Left ventricle myocardium superior (tissue), 1 donor: ENCODE measurements at regions not wholly inside any gene's neighbourhood (a gene's known extent, or its start where the extent isn't known, plus 50 kb on each side); places are given as distances from the start of the nearest gene placed in this dataset.
A peak's percentile ranks its signal among the peaks of the same experiment; 100 is the strongest.

Source experiments
- ATAC-seq: fragments of 200-7000 bp; cut with Tn5 transposase; one replicate; pipeline ENCODE4 v1.9.1; 2020; ENCODE audit warnings: mild to moderate bottlenecking, moderate library complexity
- DNase-seq: peaks from one replicate; pipeline ENCODE4 v3.0.0-alpha.2; 2020
- intact Hi-C: fragments of 100-400 bp; cut with micrococcal nuclease; formaldehyde crosslinking; loops from one replicate; pipeline ENCODE4 v1.11.0; 2022
- donor health status: DM: no; HTN: yes; CAD: no; lungs with severe emphysema.

DNA sequence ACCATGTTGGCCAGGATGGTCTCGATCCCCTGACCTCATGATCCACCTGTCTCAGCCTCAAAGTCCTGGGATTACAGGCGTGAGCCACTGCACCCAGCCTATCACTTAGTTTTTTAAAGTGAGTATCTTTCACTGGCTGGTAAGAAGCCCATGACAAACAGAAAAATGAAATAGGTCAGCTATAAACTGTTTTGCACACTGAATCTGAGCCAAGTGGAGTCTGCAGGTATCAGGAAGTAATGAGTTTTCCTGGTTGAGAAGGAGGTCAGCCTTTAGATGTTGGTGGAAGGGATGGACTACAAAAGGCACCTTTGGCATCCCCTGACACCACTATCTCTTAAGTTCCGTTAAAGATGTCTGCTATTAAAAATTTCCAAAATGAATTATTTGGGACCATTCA lies 345.1 kb downstream of the AASDHPPT start:
- DNase-seq (no peak), ATAC-seq (no peak)
- intact Hi-C loops = no loop called here

DNA sequence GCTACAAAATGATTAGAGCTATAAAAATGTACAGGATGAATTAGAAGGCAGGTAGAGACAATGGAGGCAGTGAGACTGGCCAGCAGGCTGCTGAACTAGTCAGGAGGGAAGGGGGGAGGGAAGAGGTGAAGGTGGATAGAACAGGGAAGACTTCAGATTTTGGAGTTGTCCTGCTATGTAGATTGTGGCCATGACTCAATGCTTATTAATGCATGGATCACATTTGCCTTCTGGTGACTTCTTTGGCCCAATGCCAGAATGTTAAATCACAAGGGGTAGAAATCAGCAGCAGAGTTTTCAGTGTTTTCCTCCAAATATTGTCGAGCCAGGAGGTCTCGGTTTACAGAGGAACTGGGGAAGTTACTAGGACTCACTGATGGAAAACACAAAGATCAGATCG lies 346.6 kb downstream of the AASDHPPT start:
- ATAC-seq = no peak
- DNase-seq = no peak
- intact Hi-C loops = no loop called here

DNA sequence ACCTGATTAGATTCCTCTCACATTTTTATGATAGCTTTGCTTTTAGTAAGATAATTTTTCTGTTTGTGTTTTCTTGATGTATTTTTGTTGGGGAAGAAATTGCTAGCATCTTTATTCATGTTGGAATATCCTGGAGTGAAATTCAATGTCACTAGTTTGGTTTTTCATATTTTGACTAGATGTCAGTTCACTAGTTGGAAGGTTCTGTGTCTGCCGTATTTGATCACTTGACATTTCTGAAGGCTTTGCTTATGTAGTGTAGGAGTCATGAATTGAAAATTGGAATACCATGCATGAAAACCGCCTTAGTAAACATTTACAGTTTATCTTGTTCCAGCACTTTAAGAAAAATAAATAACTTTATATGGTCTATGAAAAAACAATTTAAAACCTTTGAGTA lies 348.4 kb downstream of the AASDHPPT start:
- DNase-seq = no peak
- intact Hi-C loops = no loop called here
- ATAC-seq = no peak

DNA sequence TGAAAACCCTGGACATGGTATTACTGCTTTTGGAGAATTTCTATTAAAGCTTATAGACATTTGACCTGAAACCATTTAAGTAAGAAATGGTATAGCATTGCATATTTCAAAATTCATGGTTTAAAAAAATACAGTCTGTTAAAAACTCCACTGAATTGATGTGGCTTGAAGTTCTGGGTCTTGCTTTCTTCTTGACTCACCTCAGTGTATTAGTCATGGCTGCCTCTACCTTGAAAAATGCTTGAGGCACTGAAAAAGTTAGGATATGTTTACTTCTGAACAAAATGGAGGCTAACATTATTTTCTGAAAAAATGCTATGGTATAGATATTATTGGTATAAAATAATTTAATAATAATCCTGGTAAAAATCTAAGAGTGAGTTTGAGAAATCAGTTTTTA lies 349.2 kb downstream of the AASDHPPT start:
- DNase-seq (no peak), ATAC-seq (no peak)
- intact Hi-C loops = no loop called here

DNA sequence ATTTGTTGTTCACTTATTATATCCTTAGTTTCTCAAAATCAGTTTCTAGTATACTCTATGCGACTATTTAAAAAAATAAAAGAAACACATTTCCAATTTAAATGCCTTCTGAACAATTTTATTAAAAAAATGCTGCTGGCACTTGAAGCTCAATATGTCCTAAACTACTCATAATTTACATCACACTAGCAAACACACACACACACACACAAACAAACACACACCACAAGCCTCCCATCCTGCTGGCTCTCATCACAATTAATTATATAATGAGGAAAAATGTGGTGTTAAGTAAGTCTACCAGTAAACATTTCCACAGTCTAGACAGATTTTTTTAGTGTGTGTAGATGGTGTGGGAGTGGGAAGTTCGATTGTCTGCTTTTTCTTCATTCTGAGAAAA lies 350.3 kb downstream of the AASDHPPT start:
- ATAC-seq (no peak), DNase-seq (no peak)
- intact Hi-C loops = no loop called here

DNA sequence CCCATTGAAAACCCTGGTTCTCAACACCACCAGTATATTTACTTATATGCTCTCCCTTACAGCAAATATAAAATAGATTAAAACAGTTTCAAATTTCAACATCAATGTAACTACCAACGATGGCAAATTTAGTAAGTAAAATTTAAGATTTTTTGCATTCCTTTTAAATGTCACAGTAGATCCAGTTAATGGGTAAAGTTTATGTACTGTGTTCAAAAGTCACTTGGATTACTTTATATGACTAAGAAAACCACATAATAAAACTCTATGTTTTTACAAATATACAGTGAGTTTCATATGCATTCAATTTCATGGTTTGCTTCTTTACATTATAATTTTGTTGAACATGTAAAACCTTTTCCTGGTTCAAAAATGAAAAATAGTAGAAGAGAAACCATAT lies 364.6 kb downstream of the AASDHPPT start:
- intact Hi-C loops = no loop called here
- ATAC-seq (no peak), DNase-seq (no peak)

DNA sequence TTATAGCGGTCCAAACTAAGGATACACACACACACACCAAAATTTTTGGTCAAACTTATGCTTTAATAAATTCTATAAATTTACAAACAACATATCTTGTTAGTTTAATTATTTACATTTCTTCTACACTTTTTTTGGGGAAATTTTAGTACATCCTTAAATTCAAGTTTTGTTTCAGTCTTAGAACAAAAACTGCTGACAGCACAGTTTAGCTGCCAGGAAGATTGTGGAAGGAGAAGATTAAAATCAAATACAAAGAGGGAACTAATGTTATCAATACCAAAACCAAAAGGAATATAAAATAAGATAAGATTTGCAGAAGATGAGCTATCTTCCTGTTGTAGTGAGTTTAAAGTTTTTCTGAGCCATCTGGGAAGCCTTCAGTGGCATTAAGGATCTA lies 368.8 kb downstream of the AASDHPPT start:
- ATAC-seq (no peak), DNase-seq (no peak)
- intact Hi-C loops = no loop called here

DNA sequence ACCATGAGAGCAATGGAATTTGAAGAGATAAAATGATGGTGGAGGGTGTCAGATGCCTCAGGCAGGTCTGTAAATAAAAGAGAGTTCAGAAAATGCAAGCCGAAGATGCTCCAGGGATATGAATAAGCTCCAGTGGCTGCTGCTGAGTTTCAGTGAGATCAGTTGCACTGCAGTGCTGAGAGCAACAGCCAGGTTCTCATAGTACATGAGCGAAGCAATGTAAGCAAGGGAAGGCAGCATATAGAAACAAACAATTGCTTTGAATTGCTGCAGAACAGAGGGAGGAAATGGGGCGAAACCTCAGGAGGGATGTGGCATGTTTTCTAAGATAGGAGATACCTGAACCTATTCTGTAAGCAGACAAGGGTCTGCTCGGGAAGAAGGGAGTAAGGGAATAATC lies 369.5 kb downstream of the AASDHPPT start:
- intact Hi-C loops = no loop called here
- DNase-seq (no peak), ATAC-seq (no peak)

DNA sequence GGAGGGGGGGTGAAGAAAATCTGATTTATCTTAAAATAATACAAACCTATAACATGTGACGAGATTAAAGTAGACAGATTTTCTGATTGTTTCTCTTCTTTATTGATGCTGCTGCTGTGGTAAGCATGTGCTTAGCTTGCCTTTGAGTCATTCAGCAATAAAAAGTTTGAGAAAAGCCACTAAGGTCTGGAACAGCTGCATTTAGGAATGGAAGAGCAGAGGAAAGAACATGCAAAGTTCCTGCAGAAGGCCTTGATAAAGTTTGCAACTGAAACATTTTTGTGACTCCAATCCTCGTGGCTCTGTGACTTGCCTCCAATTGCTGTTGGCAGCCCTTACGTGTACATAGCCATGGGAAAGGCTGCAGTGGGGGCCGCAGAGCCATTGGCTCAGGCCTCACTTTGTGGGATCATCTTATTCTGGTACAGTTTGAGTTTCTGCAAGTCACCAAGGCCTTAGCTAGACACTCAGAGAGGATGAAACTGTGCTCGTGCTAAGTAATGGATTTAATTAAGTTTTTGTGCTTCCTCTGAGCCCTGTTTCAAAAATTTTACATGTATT lies 370.2 kb downstream of the AASDHPPT start:
- intact Hi-C loops = no loop called here
- no peak for ATAC-seq

DNA sequence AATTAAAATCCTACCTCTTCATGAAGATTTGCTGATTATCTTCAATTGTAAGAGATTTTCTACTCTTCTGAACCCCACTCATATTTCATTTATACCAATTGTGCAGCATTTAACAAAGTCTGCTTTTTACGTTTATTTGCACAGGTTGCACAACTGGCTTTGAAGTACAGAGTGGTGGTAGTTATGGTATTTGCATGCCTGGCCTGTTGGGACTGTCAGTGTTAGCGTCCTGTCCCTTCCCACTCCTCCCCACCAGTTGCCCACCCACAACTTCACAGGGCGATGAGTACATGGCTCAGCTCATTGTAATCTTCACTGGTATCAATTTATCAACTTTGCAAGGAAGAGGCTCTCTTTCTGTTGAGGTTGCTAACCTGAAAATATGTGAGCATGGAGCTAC lies 372.3 kb downstream of the AASDHPPT start:
- no peak for ATAC-seq
- no peak for DNase-seq
- intact Hi-C loops = no loop called here

More for the DNA sequence above, 370.2 kb downstream of the AASDHPPT start:
- no peak for DNase-seq

DNA sequence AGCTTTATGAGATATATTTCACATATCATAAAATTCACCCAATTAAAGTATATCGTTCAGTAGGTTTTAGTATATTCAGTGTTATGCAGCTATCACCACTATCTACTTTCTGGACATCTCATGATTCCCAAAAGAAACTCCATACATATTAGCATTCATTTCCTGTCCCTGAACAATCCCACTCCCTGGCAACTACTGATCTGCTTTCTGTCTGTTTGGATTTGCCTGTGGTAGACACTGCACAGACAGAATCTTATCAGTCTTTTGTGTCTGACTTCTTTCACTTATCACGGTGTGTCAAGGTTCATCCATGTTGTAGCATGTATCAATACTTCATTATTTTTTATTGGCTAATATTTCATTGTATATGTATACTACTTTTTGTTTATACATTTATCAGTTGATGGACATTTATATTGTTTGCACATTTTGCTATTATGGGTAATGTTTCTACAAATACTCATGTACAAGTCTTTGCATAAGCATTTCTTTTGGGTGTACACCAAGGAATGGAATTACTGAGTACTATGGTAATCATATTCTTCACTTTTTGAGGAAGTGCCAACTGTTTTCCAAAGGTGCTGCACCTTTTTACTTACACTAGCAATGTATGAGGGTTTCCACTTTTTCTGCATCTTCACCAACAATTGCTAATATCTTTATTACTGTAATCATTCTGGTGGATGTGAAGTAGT lies 373.9 kb downstream of the AASDHPPT start:
- DNase-seq (no peak), ATAC-seq (no peak)
- intact Hi-C loops = no loop called here

DNA sequence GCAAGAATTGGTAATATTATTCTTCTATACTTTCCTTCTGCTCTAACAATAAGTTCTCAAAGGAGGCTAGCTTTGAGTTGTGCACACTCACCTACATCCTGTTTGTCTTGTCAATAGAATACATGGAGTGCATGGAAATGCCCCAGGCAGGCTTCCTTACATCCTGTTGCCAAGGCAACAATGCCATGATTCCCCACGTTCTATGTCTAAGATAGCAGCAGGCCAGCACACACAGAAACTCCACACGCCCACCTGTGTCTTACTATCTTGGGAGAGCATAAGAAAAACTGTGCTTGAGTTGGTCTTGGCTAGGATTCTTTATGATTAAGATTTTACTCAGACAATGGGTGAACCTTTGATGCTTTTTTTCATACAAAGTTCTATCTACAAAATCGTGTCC lies 379.2 kb downstream of the AASDHPPT start:
- intact Hi-C loops = no loop called here

DNA sequence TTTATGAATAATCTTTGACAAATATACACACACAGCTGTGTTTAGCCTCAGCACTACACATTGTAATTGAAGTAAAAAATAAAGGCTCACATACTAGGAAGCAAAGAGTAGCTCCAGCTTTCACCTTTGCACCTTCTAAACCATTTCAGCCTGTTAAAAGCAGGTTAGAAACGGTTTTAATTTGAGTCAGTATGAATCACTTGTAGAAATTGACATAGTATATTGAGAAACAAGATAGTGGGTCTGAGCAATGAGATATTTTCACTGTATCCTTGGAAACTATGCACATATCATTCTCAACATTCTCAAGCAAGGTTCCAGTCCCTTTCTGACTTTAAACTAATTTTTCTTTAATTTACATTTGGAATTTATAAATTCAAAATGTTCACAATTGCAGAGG lies 380.3 kb downstream of the AASDHPPT start:
- intact Hi-C loops = no loop called here
- DNase-seq = no peak
- no peak for ATAC-seq

More for the DNA sequence above, 379.2 kb downstream of the AASDHPPT start:
- ATAC-seq = no peak
- no peak for DNase-seq

DNA sequence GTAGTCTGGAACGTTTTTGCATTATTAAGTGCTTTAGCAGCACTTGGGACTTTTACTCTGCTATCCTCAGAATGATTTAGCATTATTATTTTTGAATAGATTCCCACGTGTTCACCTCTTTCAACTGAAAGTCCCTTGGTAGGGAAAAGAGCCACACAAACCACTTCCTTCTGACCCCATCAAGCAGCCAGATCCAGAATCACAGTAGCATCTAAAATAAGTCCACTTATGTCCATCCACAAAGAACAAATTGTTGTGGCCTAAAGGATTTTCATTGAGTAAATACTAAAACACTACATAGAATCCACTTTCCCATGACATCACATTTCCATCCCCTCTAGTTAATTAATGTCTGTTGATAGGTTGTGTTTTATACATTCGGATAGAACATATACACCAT lies 381.7 kb downstream of the AASDHPPT start:
- DNase-seq = no peak
- intact Hi-C loops = no loop called here

DNA sequence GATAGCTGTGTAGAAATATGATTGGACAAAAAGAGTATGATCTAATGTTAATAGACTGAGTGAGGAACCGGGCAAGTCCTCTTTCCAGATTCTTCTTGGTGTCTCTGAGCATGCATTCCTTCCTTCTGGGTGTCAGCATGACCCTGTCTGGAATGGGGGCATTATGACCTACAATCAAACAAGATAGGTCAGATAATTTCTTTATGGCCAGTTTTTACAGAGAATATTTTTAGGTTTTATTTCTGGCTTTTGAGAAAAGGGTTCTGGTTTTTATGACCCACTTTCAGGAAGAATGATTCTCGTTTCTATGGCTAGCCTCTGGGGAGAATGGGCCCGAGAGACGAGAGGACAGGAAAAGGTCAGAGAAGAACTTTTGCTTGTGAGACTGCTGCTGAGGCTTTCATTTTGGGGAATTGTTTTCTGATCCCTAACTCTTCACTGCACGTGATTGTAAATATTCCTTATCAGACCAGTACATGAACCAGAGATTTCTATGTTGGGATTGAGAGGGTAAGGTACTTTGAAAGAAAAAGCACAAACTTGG lies 383.8 kb downstream of the AASDHPPT start:
- no peak for DNase-seq
- intact Hi-C loops = no loop called here
- ATAC-seq = peak; percentile 43

More for the DNA sequence above, 381.7 kb downstream of the AASDHPPT start:
- no peak for ATAC-seq

DNA sequence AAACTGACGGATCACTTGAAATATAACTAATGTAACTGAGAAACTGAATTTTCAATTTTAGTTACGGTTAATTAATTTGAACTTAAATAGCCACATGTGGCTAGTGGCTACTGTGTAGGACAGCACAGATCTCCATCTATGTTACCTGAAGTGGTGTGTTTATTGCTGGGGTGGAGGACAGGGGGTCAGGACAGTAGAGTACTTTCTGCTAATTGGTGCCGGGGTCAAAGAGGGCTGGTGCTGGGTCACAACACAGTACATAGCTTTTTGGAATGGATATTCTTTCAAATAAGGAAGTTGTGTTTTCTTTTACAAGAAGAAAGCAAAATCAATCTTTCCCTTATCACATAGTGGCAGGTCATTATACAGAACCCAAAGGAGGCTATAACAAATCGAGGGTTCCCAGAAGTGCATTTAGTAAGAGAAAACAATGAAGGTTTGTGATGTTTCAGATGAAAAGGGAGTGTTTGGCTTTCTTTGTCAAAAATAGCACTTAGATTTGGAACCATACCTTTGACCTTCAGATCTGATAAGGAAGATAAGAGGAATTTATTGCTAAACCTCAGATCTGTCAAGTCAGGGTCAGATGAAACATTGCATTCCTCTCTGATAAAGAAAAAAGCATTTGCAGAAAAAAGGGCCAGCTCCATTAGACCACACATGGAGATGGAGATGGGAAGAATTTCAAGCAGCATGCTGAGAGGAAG lies 384.5 kb downstream of the AASDHPPT start:
- no peak for DNase-seq
- no peak for ATAC-seq
- intact Hi-C loops = no loop called here

DNA sequence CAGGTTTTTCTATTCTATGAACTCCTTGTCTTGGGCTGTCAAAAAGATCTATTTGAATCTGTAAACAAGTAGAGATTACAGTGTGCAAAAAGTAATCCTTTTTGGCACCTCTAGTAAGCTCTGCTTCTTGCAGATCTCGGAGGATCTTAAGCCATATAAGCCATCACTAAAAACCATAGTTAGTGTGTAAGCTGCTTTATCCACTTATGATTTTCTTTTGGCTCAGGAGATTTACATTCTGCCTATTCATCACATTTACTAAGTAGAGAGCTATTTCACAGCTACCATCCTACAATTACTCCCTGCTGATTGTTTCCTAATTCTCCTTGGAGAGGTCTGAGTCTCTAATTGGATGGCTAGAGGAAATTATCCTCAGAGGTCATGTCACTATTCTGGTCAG lies 385.7 kb downstream of the AASDHPPT start:
- no peak for ATAC-seq
- intact Hi-C loops = no loop called here
- DNase-seq = no peak

DNA sequence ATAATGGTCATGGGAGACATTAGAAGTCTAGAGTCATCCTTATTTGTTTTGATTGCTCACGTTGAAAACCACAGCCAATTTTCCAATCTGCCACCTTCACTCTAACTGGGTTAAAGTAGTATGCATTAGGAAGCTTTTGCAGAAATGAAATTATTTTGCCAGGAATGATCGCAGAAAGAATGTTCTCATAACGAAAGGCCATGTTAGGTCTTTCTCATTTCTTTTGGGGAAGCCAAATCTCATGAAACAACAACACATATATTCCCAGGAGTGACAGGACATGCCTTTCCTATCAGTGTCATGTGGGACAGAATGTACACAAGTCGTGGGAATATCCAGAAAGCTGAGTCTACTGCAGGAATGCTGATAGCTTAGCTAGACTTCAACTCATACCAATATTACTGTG lies 386.3 kb downstream of the AASDHPPT start:
- ATAC-seq (peak; percentile 69), DNase-seq (no peak)
- intact Hi-C loops = no loop called here

DNA sequence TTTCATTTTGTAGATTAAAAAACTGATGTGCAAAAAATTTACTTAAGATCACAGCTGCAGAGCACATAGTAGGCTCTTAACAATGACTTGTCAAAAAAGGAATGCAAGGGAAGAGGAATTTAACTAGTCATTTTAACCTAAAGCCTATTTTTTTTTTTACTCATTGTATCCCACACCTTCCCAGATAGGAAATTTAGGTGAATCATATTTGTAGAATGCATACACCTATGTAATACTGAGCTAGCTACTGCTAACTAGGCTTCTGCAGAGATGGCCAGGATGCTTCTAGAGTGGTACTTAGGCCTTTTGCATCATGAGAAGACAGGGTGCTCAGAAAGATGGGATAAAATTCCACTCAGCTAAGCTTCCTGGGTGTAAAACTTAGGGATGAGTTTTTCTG lies 387.3 kb downstream of the AASDHPPT start:
- intact Hi-C loops = no loop called here
- DNase-seq (no peak), ATAC-seq (no peak)

DNA sequence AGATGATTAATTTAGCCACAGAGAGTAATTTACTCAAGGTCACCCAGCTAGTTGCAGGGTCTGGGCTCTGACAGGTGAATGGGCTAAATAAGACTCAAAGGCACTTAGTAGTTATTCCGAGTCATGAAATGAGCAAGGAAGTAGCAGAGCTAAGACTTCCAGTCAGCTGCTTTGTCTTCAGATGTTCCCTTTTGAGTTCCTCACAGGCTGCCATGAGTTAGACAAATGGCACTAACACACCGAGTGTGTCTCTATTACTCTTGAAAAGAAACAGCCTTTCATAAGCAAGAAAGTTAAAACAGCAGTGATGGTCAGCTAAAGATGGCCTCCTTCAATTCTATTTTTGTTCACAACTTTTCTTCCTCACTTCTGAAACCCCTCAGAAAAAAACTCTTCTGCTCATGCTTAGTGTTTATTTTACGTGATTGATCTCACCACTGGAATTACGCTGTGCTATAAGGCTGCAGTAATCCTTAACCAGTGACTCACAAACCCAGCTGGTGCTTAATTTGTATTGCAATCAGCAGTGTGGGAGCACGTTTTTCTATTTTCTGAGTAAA lies 389.1 kb downstream of the AASDHPPT start:
- intact Hi-C loops = no loop called here

More for the DNA sequence above, 389.1 kb downstream of the AASDHPPT start:
- DNase-seq (no peak), ATAC-seq (no peak)
